ENCODE measurements at regions not wholly inside any gene's neighbourhood (a gene's known extent, or its start where the extent isn't known, plus 50 kb on each side); places are given as distances from the start of the nearest gene placed in this dataset.
"Not testable (repeated sequence)": the region's sequence is repeated elsewhere in the genome, so short reads cannot be mapped to it uniquely, and the experiment has no call there.

DNA sequence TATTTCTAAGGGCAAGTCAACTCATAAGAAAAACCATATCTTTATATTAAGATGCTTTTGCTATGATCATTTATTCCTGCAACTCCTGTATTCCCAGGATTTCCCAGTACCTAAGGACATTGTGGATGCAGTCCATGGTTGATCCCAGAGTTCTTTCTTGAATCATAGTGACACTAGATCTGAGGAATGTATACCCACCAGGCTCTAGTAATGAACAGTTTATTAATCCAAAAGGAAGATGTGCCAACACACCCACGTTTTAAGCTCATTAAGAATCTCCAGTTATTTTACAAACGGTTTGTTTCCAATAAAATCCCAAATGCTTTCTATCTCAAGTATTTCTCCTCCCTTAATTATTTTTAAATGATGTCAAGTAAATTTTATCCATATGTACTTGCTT, 210.8 kb upstream of the ZEB2 start:
- TF ChIP-seq, protein P1, sequence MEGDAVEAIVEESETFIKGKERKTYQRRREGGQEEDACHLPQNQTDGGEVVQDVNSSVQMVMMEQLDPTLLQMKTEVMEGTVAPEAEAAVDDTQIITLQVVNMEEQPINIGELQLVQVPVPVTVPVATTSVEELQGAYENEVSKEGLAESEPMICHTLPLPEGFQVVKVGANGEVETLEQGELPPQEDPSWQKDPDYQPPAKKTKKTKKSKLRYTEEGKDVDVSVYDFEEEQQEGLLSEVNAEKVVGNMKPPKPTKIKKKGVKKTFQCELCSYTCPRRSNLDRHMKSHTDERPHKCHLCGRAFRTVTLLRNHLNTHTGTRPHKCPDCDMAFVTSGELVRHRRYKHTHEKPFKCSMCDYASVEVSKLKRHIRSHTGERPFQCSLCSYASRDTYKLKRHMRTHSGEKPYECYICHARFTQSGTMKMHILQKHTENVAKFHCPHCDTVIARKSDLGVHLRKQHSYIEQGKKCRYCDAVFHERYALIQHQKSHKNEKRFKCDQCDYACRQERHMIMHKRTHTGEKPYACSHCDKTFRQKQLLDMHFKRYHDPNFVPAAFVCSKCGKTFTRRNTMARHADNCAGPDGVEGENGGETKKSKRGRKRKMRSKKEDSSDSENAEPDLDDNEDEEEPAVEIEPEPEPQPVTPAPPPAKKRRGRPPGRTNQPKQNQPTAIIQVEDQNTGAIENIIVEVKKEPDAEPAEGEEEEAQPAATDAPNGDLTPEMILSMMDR (IDR thresholded peaks at IDR 0.05; ENCODE audit: control insufficient read depth, insufficient read depth, low read depth, low read length, missing control alignments), result no peak
- no peak for DNase-seq (ENCODE audit: low read depth)
- H3K4me3 ChIP-seq (ENCODE audit: control insufficient read depth, low read depth, low read length), result no peak overlapping the region

DNA sequence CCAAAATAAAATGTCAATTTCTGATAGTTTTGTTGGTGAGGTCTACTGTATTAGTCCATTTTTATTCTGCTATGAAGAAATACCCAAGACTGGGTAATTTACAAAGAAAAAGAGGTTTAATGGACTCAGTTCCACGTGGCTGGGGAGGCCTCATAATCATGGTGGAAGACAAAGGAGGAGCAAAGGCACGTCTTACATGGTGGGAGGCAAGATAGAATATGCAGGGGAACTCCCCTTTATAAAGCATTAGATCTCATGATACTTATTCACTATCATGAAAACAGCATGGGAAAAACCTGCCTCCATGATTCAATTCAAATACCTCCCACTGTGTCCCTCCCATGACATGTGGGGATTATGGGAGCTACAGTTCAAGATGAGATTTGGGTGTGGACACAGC, 204.5 kb upstream of the ZEB2 start:
- not testable (repeated sequence) for DNase-seq (ENCODE audit: low read depth); H3K4me3 ChIP-seq (ENCODE audit: control insufficient read depth, low read depth, low read length)

DNA sequence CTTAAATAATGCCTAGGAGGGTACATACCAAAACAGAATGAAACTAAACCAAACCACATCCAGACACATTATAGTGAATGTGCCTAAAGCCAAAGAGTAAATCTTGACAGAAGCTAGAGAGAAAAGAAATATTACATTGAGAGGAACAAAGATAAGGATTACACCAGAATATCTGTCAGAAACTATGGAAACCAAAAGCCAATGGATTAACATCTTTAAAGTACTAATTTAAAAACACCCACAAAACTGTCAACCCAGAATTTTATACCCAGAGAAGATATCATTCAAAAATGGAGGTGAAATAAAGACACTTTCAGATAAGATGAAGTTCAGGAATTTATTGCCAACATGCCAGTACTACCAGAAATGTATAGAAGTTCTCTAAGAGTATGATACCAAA, 198.5 kb upstream of the ZEB2 start:
- no peak overlapping the region for H3K4me3 ChIP-seq (ENCODE audit: control insufficient read depth, low read depth, low read length)
- TF ChIP-seq, protein P1 (IDR thresholded peaks at IDR 0.05; ENCODE audit: control insufficient read depth, insufficient read depth, low read depth, low read length, missing control alignments), result no peak
- DNase-seq (ENCODE audit: low read depth), result no peak

DNA sequence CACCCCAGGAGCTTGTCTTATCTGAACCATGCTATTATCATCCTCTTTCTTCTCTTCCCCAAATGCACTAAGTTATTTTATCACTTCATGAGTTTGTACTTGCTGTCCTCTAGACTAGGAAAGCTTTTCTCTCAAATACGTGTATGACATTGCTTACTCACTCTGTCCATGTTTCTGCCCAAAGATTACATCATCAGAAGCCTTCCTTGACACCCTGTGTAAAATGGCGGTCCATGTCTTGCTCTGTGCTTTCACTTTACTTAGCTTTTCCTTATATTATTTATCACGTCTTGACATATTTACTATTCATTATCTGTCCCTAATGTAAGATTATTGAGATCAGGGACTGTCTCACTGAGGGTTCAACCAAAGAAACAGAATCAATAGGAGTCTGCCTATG, 196.1 kb upstream of the ZEB2 start:
- DNase-seq (ENCODE audit: low read depth), result no peak
- no peak overlapping the region for H3K4me3 ChIP-seq (ENCODE audit: control insufficient read depth, low read depth, low read length)
- TF ChIP-seq, protein P1 (IDR thresholded peaks at IDR 0.05; ENCODE audit: control insufficient read depth, insufficient read depth, low read depth, low read length, missing control alignments), result no peak

DNA sequence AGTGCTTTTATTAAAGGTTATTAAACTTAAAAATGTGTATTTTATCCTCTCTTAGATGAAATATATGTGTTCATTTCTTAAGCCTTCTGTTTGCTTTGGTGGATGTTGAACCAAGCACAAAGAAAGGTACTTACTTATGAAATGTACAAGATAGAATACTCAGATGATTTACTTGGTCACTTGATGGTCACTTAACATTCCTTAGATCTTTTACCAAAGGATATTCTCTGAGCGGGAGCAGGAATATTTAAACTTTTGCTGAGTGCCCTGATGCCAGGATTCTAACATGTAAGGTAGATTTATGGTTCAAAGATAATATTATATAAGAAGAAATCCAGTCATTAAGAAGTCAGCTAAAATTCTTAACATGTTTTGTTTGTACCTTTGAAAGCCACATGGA, 193.5 kb upstream of the ZEB2 start:
- DNase-seq (ENCODE audit: low read depth), result no peak

DNA sequence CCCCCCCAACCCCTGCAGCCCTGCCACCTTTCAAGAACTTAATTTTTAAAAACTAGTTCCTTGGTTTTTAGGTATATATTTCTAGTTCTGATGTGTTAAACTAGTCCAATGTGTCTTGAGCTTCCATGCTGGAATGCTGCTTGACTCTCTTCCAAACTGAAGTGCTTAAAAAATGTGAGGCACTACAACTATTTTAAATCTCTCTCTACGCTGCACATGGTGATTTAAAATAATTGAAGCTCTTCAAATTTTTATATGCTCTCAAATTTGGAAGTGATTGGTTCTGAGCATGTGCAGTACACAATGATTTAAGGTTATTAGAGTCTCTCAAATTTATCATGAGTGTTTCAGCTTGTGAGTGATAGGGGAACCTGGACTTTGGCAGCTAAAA, 192.6 kb upstream of the ZEB2 start:
- DNase-seq (ENCODE audit: low read depth), result peak; percentile 4
- TF ChIP-seq, protein P1 (IDR thresholded peaks at IDR 0.05; ENCODE audit: control insufficient read depth, insufficient read depth, low read depth, low read length, missing control alignments), result no peak
- no peak overlapping the region for H3K4me3 ChIP-seq (ENCODE audit: control insufficient read depth, low read depth, low read length)

More for the DNA sequence above, 193.5 kb upstream of the ZEB2 start:
- H3K4me3 ChIP-seq (ENCODE audit: control insufficient read depth, low read depth, low read length), result no peak overlapping the region
- TF ChIP-seq, protein P1 (IDR thresholded peaks at IDR 0.05; ENCODE audit: control insufficient read depth, insufficient read depth, low read depth, low read length, missing control alignments), result no peak

DNA sequence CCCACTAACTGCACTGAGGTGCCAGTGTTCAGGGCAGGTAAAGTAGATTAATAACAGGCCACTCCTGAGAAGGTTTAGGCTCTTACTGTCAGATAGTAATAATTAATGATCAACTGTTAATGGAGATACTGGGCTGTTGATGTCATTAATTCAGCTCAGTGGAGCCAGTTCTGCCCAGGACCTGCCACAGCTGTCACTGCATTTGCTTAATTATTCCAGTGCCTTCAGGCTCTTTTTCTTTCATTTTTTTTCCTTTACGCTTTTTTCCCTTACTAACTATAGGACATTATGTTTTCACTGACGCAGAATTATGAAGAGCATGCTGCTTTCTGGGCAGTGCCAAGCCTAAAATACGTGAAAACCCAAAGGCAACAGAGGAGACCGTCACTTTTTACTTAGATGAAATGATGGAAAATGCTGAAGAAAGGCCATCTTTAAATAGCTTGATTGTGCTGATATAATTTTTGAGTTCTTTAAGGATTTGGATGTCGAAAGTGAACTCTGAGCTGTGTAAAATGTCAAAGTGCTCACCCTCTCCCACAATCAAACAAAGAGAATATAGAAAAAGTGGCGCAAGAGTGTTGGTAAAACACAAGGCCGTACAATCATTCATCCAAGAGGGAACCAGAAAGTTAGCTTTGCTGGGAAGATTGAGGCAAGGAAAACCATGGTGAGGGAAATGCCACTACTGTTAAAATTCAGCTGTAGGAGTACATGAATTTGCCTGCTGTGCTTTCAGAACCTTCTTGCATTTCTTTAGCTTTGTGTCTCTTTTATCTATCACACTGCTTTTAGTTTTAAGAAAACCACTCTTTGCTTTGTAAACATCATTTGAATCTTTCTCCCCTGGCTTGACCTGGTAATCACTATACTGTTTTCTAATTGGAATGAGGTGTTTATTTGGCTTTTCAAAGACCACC, 192.0 kb upstream of the ZEB2 start:
- TF ChIP-seq, protein P1 (IDR thresholded peaks at IDR 0.05; ENCODE audit: control insufficient read depth, insufficient read depth, low read depth, low read length, missing control alignments), result no peak
- H3K4me3 ChIP-seq (ENCODE audit: control insufficient read depth, low read depth, low read length), result no peak overlapping the region
- no peak for DNase-seq (ENCODE audit: low read depth)
